ENCODE measurements at regions not wholly inside any gene's neighbourhood (a gene's known extent, or its start where the extent isn't known, plus 50 kb on each side); places are given as distances from the start of the nearest gene placed in this dataset.

- intact Hi-C loops (cut with DNase I), result no loop called here
- H3K9me3 ChIP-seq, result no peaks in the 10 kb centered on the region
- TF ChIP-seq, protein P1, sequence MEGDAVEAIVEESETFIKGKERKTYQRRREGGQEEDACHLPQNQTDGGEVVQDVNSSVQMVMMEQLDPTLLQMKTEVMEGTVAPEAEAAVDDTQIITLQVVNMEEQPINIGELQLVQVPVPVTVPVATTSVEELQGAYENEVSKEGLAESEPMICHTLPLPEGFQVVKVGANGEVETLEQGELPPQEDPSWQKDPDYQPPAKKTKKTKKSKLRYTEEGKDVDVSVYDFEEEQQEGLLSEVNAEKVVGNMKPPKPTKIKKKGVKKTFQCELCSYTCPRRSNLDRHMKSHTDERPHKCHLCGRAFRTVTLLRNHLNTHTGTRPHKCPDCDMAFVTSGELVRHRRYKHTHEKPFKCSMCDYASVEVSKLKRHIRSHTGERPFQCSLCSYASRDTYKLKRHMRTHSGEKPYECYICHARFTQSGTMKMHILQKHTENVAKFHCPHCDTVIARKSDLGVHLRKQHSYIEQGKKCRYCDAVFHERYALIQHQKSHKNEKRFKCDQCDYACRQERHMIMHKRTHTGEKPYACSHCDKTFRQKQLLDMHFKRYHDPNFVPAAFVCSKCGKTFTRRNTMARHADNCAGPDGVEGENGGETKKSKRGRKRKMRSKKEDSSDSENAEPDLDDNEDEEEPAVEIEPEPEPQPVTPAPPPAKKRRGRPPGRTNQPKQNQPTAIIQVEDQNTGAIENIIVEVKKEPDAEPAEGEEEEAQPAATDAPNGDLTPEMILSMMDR (IDR thresholded peaks at IDR 0.05), result no peak
Observed at GRCh38 chr1:184189361-184189760, 137.8 kb downstream of the TSEN15 start.

GRCh38 chr1:184190616-184191015 is 139.1 kb downstream of the TSEN15 start:
- intact Hi-C loops (cut with DNase I), result no loop called here
- TF ChIP-seq, protein P1 (IDR thresholded peaks at IDR 0.05), result no peak
- H3K4me1 ChIP-seq, result no peaks in the 10 kb centered on the region
- DNase-seq, result no peak
- no peak overlapping the region for H3K4me3 ChIP-seq
- no peak overlapping the region for H3K27ac ChIP-seq
- H3K9ac ChIP-seq (ENCODE audit: low read depth in 2 of 2, low read length in 2 of 2), result no peak overlapping the region
- H3K36me3 ChIP-seq, result no peaks in the 10 kb centered on the region
- H3K27me3 ChIP-seq, result peaks cover 4% of the 10 kb centered on the region
- no peaks in the 10 kb centered on the region for H3K9me3 ChIP-seq

More at GRCh38 chr1:184189361-184189760, 137.8 kb downstream of the TSEN15 start:
- Histone ChIP-seq H3K27me3 (peaks cover 4% of the 10 kb centered on the region), H3K36me3 (no peaks in the 10 kb centered on the region), H3K9ac (ENCODE audit: low read depth in 2 of 2, low read length in 2 of 2) (no peak overlapping the region), H3K4me1 (no peaks in the 10 kb centered on the region), H3K4me3 (no peak overlapping the region), H3K27ac (no peak overlapping the region)
- no peak for DNase-seq

- intact Hi-C loops (cut with DNase I), result no loop called here
- TF ChIP-seq, protein P1 (IDR thresholded peaks at IDR 0.05), result no peak
- Histone ChIP-seq H3K4me3 (no peak overlapping the region), H3K9ac (ENCODE audit: low read depth in 2 of 2, low read length in 2 of 2) (no peak overlapping the region), H3K27ac (no peak overlapping the region), H3K4me1 (no peaks in the 10 kb centered on the region), H3K27me3 (peaks cover 4% of the 10 kb centered on the region), H3K9me3 (no peaks in the 10 kb centered on the region), H3K36me3 (no peaks in the 10 kb centered on the region)
- peak; percentile 35 for DNase-seq
Observed at GRCh38 chr1:184191181-184191621, 139.7 kb downstream of the TSEN15 start.

DNA sequence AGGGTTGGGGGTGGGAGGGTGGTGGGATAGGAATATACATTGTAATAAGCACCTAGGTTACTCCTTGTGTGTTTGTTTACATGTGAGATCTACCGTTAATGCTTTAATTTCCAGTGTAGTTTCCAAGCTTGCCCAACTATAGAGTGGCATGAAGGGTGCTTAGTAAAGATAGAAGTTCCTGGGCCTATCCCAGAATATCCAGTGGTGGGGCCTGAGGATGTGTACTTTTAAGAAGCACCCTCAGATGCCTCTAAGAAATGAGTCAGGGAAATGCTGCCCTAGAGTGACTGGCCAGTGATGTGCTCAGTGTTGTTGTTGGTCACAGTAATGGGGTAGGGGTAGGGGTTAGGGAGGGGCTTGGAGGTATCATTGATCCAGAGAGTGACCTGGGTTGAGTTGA is 141.3 kb downstream of the TSEN15 start:
- no peak for DNase-seq
- no peaks in the 10 kb centered on the region for H3K36me3 ChIP-seq
- intact Hi-C loops (cut with DNase I), result no loop called here
- TF ChIP-seq, protein P1 (IDR thresholded peaks at IDR 0.05), result no peak
- H3K9ac ChIP-seq (ENCODE audit: low read depth in 2 of 2, low read length in 2 of 2), result no peak overlapping the region
- H3K27ac ChIP-seq, result no peak overlapping the region
- no peaks in the 10 kb centered on the region for H3K4me1 ChIP-seq
- peaks cover 4% of the 10 kb centered on the region for H3K27me3 ChIP-seq
- H3K9me3 ChIP-seq, result no peaks in the 10 kb centered on the region
- no peak overlapping the region for H3K4me3 ChIP-seq

- H3K9ac ChIP-seq (ENCODE audit: low read depth in 2 of 2, low read length in 2 of 2), result no peak overlapping the region
- no peak overlapping the region for H3K27ac ChIP-seq
- H3K9me3 ChIP-seq, result no peaks in the 10 kb centered on the region
- H3K4me3 ChIP-seq, result no peak overlapping the region
- no peaks in the 10 kb centered on the region for H3K36me3 ChIP-seq
- TF ChIP-seq, protein P1 (IDR thresholded peaks at IDR 0.05), result no peak
- DNase-seq, result no peak
- intact Hi-C loops (cut with DNase I), result no loop called here
- peaks cover 4% of the 10 kb centered on the region for H3K27me3 ChIP-seq
- no peaks in the 10 kb centered on the region for H3K4me1 ChIP-seq
Observed at GRCh38 chr1:184193451-184193850, 141.9 kb downstream of the TSEN15 start.

Data from colonic mucosa (tissue), 4 donors.